ENCODE measurements at regions not wholly inside any gene's neighbourhood (a gene's known extent, or its start where the extent isn't known, plus 50 kb on each side); places are given as distances from the start of the nearest gene placed in this dataset.
"Not testable (repeated sequence)": the region's sequence is repeated elsewhere in the genome, so short reads cannot be mapped to it uniquely, and the experiment has no call there.

DNA sequence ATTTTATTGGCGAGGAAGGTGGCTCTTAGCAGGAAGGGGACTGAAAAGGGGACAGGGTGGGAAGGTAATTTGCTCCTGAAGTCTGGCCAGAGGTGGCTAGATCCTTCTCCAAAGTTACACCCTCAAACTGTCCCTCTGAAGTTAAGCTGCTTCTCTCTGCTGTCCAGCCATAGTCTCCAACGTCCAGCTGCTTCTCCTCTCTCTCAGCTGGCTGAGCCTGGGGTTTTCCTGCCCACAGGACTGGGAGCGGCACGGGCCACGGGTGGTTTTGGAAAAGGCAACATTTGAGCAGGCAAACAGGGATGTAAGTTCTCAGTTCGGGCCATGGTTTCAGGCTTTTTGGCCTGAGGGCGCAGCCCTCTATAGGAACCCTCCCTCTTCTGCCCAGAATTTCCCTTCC lies 128.3 kb downstream of the YIPF5 start:
- WGBS, result 77% methylated on average over 7 of the region's 7 CpGs
- Histone ChIP-seq H3K27me3 (replicated peaks; ENCODE audit: insufficient read depth) (no peaks in the 10 kb centered on the region), H3K36me3 (no peaks in the 10 kb centered on the region), H3K4me3 (no peak overlapping the region), H3K4me1 (replicated peaks) (no peaks in the 10 kb centered on the region), H3K9me3 (no peaks in the 10 kb centered on the region), H3K27ac (no peak overlapping the region)
- TF ChIP-seq POLR2A (IDR thresholded peaks at IDR 0.05) (no peak), CTCF (IDR thresholded peaks at IDR 0.05) (no peak), POLR2AphosphoS5 (IDR thresholded peaks at IDR 0.05) (no peak)
- intact Hi-C loops (cut with DNase I), result no loop called here
- DNase-seq (ENCODE audit: low spot score), result no peak

- no peak for DNase-seq (ENCODE audit: low spot score)
- Histone ChIP-seq H3K4me1 (replicated peaks) (no peaks in the 10 kb centered on the region), H3K27ac (no peak overlapping the region), H3K27me3 (replicated peaks; ENCODE audit: insufficient read depth) (peaks cover 6% of the 10 kb centered on the region), H3K36me3 (no peaks in the 10 kb centered on the region), H3K9me3 (no peaks in the 10 kb centered on the region), H3K4me3 (no peak overlapping the region)
- TF ChIP-seq POLR2AphosphoS5 (IDR thresholded peaks at IDR 0.05) (no peak), POLR2A (IDR thresholded peaks at IDR 0.05) (no peak), CTCF (IDR thresholded peaks at IDR 0.05) (no peak)
- intact Hi-C loops (cut with DNase I), result no loop called here
- WGBS, result 68% methylated on average over 9 of the region's 9 CpGs
These were observed 122.1 kb downstream of the YIPF5 start for GRCh38 chr5:144048259-144048856.

- H3K36me3 ChIP-seq; H3K27ac ChIP-seq; H3K4me1 ChIP-seq (replicated peaks); H3K9me3 ChIP-seq; intact Hi-C loops (cut with DNase I); DNase-seq (ENCODE audit: low spot score); H3K27me3 ChIP-seq (replicated peaks; ENCODE audit: insufficient read depth); H3K4me3 ChIP-seq: not testable (repeated sequence)
- WGBS, result 93% methylated on average over 6 of the region's 6 CpGs
These were observed 115.1 kb downstream of the YIPF5 start for GRCh38 chr5:144055391-144055790.

DNA sequence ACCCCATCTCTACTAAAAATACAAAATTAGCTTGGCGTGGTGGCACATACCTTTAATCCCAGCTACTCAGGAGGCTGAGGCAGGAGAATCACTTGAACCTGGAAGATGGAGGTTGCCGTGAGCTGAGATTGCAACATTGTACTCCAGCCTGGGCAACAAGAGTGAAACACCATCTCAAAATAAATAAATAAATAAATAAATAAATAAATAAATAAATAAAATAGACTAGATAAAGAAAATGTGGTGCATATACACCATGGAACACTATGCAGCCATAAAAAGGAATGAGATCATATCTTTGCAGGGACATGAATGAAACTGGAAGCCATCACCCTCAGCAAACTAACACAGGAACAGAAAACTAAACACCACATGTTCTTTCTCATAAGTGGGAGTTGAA lies 110.4 kb downstream of the YIPF5 start:
- DNase-seq (ENCODE audit: low spot score); H3K4me3 ChIP-seq; H3K36me3 ChIP-seq; H3K9me3 ChIP-seq; H3K27ac ChIP-seq; H3K27me3 ChIP-seq (replicated peaks; ENCODE audit: insufficient read depth); H3K4me1 ChIP-seq (replicated peaks); intact Hi-C loops (cut with DNase I): not testable (repeated sequence)
- 100% methylated on average over 2 of the region's 2 CpGs for WGBS

GRCh38 chr5:144060598-144060997 lies 109.9 kb downstream of the YIPF5 start:
- intact Hi-C loops (cut with DNase I), result no loop called here
- no peak overlapping the region for H3K4me3 ChIP-seq
- no peaks in the 10 kb centered on the region for H3K36me3 ChIP-seq
- no peaks in the 10 kb centered on the region for H3K4me1 ChIP-seq (replicated peaks)
- no peak overlapping the region for H3K27ac ChIP-seq
- H3K27me3 ChIP-seq (replicated peaks; ENCODE audit: insufficient read depth), result no peaks in the 10 kb centered on the region
- TF ChIP-seq CTCF (IDR thresholded peaks at IDR 0.05) (no peak), POLR2A (IDR thresholded peaks at IDR 0.05) (no peak), POLR2AphosphoS5 (IDR thresholded peaks at IDR 0.05) (no peak)
- no peaks in the 10 kb centered on the region for H3K9me3 ChIP-seq
- DNase-seq (ENCODE audit: low spot score), result no peak
- 93% methylated on average over 2 of the region's 2 CpGs for WGBS

DNA sequence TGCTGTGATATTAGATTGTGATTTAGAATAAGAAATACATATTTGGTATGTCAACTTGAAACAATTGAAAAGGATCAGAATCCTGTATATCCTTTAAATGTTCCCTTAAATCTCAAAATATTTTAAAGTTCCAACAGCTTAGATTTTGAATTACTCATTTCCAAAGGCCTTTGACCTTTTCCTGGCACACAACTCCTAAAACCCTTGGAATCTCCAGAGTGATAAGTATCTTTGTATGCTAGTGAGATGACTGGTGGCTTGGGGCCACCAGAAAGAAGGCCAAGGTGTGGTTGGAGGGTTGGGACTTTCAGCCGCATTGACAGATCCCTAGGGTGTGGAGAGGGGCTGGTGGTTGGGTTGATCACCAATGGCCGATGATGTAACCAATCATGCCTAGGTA lies 104.7 kb downstream of the YIPF5 start:
- TF ChIP-seq POLR2AphosphoS5 (IDR thresholded peaks at IDR 0.05) (no peak), CTCF (IDR thresholded peaks at IDR 0.05) (no peak), POLR2A (IDR thresholded peaks at IDR 0.05) (no peak)
- 97% methylated on average over 2 of the region's 2 CpGs for WGBS
- Histone ChIP-seq H3K27ac (no peak overlapping the region), H3K36me3 (no peaks in the 10 kb centered on the region), H3K4me3 (no peak overlapping the region), H3K27me3 (replicated peaks; ENCODE audit: insufficient read depth) (no peaks in the 10 kb centered on the region), H3K9me3 (no peaks in the 10 kb centered on the region), H3K4me1 (replicated peaks) (no peaks in the 10 kb centered on the region)
- intact Hi-C loops (cut with DNase I), result no loop called here
- no peak for DNase-seq (ENCODE audit: low spot score)

Data from prostate gland (tissue), 2 donors.